Endothelial cell of umbilical vein (primary cell): ENCODE measurements at regions not wholly inside any gene's neighbourhood (a gene's known extent, or its start where the extent isn't known, plus 50 kb on each side); places are given as distances from the start of the nearest gene placed in this dataset.

Experiments
- BruUV-seq: library from RNA; stranded (reverse); fragments of 400-500 nt; replicated peaks from 2 replicates; lab custom pipeline; 2021; lab: Mats Ljungman, UMichigan
- CTCF ChIA-PET: fragments of 300-600, 350-600 bp; sonication (Branson Sonifier 250); formaldehyde crosslinking; loops from one replicate; lab custom pipeline; 2021; ENCODE audit warnings: antibody characterized with exemption, inconsistent platforms; lab: Charles Lee
- POLR2A ChIA-PET: fragments of 300-600, 350-600 bp; sonication (Branson Sonifier 250); formaldehyde crosslinking; loops from one replicate; lab custom pipeline; 2021; ENCODE audit warnings: antibody characterized with exemption, inconsistent platforms; lab: Charles Lee
- DNase-seq: peaks from one replicate; pipeline ENCODE4 v3.0.0-alpha.2; 2011; ENCODE audit warnings: low read depth, low spot score
- FAIRE-seq: peaks from 2 replicates; lab custom pipeline; 2011; peaks lifted over from hg19 to GRCh38; lab: Jason Lieb, UNC
- H2AFZ ChIP-seq: 2 replicates; pipeline ENCODE4 v1.6.0; 2012; ENCODE audit warnings: low read depth, low read length, control low read depth, inconsistent platforms
- H3K27ac ChIP-seq: 2 replicates; pipeline ENCODE4 v1.5.1; 2011; ENCODE audit warnings: low read depth, mild to moderate bottlenecking, control low read depth, low read length, moderate library complexity; ENCODE audit not compliant: insufficient read depth
- H3K27me3 ChIP-seq, 2 experiments: 2 replicates each; pipeline versions ENCODE4 v1.6.0 to v1.6.1; 2011; ENCODE audit warnings: low read length in 2 of 2, mixed read lengths in 1 of 2; ENCODE audit not compliant: control insufficient read depth in 2 of 2, insufficient read depth in 2 of 2
- H3K36me3 ChIP-seq, 2 experiments: 2 replicates in 1 of 2; 3 replicates in 1 of 2; pipeline ENCODE4 v1.5.1; 2011; ENCODE audit warnings: low read length in 2 of 2, mild to moderate bottlenecking in 1 of 2, moderate library complexity in 1 of 2; ENCODE audit not compliant: control insufficient read depth in 2 of 2, insufficient read depth in 2 of 2; ENCODE audit errors: extremely low read depth in 1 of 2
- H3K4me1 ChIP-seq: 3 replicates; pipeline ENCODE4 v1.5.1; 2011; ENCODE audit warnings: mild to moderate bottlenecking, low read length; ENCODE audit not compliant: control insufficient read depth, insufficient read depth; ENCODE audit errors: extremely low read depth
- H3K4me2 ChIP-seq: 2 replicates; pipeline ENCODE4 v1.6.1; 2011; ENCODE audit warnings: low read length, control low read depth, mixed read lengths; ENCODE audit not compliant: insufficient read depth
- H3K4me3 ChIP-seq, 3 experiments: fragments of 200-600 bp in 1 of 3; sonication (generic), shearing (Covaris generic) in 1 of 3; replicated peaks in 1 of 3; 2 replicates each; pipeline ENCODE4 v1.5.1; 2011 to 2016; ENCODE audit warnings: control low read depth in 3 of 3, low read length in 3 of 3, mild to moderate bottlenecking in 2 of 3, inconsistent platforms in 1 of 3, low read depth in 1 of 3, moderate library complexity in 1 of 3; ENCODE audit not compliant: insufficient read depth in 1 of 3
- H3K79me2 ChIP-seq: 2 replicates; pipeline ENCODE4 v1.6.0; 2012; ENCODE audit warnings: low read length, inconsistent platforms; ENCODE audit not compliant: control insufficient read depth, insufficient read depth
- H3K9ac ChIP-seq: replicated peaks from 2 replicates; pipeline ENCODE3; 2011; ENCODE audit warnings: low read length, control low read depth; ENCODE audit not compliant: insufficient read depth; ENCODE audit errors: extremely low read depth
- H3K9me1 ChIP-seq: replicated peaks from 3 replicates; pipeline ENCODE4 v1.6.0; 2011; ENCODE audit warnings: mild to moderate bottlenecking, low read length; ENCODE audit not compliant: control insufficient read depth, insufficient read depth; ENCODE audit errors: extremely low read depth
- H3K9me3 ChIP-seq: replicated peaks from 2 replicates; pipeline ENCODE4 v1.5.1; 2012; ENCODE audit warnings: low read length, inconsistent platforms; ENCODE audit not compliant: control insufficient read depth, insufficient read depth
- H4K20me1 ChIP-seq: replicated peaks from 2 replicates; pipeline ENCODE3; 2011; ENCODE audit warnings: mild to moderate bottlenecking, low read length; ENCODE audit not compliant: control insufficient read depth, insufficient read depth; ENCODE audit errors: extremely low read depth
- CTCF ChIP-seq, 2 donors: IDR thresholded peaks; 1 replicate in 1 of 2; 2 replicates in 1 of 2; pipeline ENCODE4 v1.5.1; 2011; ENCODE audit warnings: low read length in 2 of 2, mild to moderate bottlenecking in 2 of 2, moderate library complexity in 2 of 2, control low read depth in 1 of 2, inconsistent platforms in 1 of 2, low read depth in 1 of 2; ENCODE audit not compliant: insufficient read depth in 1 of 2; ENCODE audit errors: extremely low read depth in 1 of 2
- EZH2 ChIP-seq: IDR thresholded peaks from 2 replicates; pipeline ENCODE4 v1.6.1; 2012; ENCODE audit warnings: borderline replicate concordance, low read depth, mild to moderate bottlenecking, moderate library complexity, low read length, inconsistent platforms; ENCODE audit not compliant: severe bottlenecking
- FOS ChIP-seq: IDR thresholded peaks from 2 replicates; pipeline ENCODE4 v1.6.1; 2011; ENCODE audit warnings: mild to moderate bottlenecking, low read length, moderate library complexity, borderline replicate concordance; ENCODE audit not compliant: insufficient read depth
- GATA2 ChIP-seq: IDR thresholded peaks from 2 replicates; pipeline ENCODE4 v1.7.0; 2011; ENCODE audit warnings: low read depth, mild to moderate bottlenecking, moderate library complexity, mixed read lengths, low read length; ENCODE audit not compliant: insufficient read length, insufficient read depth
- JUN ChIP-seq: IDR thresholded peaks from 2 replicates; pipeline ENCODE4 v1.6.1; 2011; ENCODE audit warnings: borderline replicate concordance, low read depth; ENCODE audit not compliant: insufficient read length, insufficient read depth
- MAX ChIP-seq: IDR thresholded peaks from 2 replicates; pipeline ENCODE4 v1.6.1; 2011; ENCODE audit not compliant: insufficient read depth, insufficient read length
- MYC ChIP-seq: IDR thresholded peaks from one replicate; pipeline ENCODE4 v1.6.1; 2011; ENCODE audit warnings: mild to moderate bottlenecking, low read depth, low read length
- POLR2A ChIP-seq: IDR thresholded peaks from 2 replicates; pipeline ENCODE4 v1.6.1; 2012; ENCODE audit warnings: low read depth, mild to moderate bottlenecking, control low read depth, low read length
- POLR2AphosphoS5 ChIP-seq: IDR thresholded peaks from 2 replicates; pipeline ENCODE4 v1.6.1; 2012; ENCODE audit warnings: low read depth, mild to moderate bottlenecking, control low read depth, low read length, moderate library complexity; ENCODE audit not compliant: insufficient read depth
- dilution Hi-C: fragments of 300-500 bp; cut with MboI; formaldehyde crosslinking; loops from one replicate; pipeline ENCODE4 v1.15.0; 2019; ENCODE audit warnings: low sequenced_read_pairs; ENCODE audit not compliant: extremely low pct_ligation_motif_present
- intact Hi-C: fragments of 100-400 bp; cut with micrococcal nuclease; formaldehyde crosslinking; loops from one replicate; pipeline ENCODE4 v1.10.0; 2022

- ChIA-PET CTCF (no interaction called here), POLR2A (no interaction called here)
- Histone ChIP-seq H3K79me2 (no peaks in the 10 kb centered on the region), H3K4me2 (no peak overlapping the region), H3K4me3 (no peak overlapping the region), H4K20me1 (no peaks in the 10 kb centered on the region), H3K27me3 (no peaks in the 10 kb centered on the region), H2AFZ (no peak overlapping the region), H3K9me1 (no peaks in the 10 kb centered on the region), H3K4me1 (no peaks in the 10 kb centered on the region), H3K36me3 (no peaks in the 10 kb centered on the region), H3K27ac (no peak overlapping the region), H3K9ac (no peak overlapping the region), H3K9me3 (no peaks in the 10 kb centered on the region)
- BruUV-seq: no TSS peak
- TF ChIP-seq MAX: no peak
- TF ChIP-seq MYC: no peak
- TF ChIP-seq GATA2: no peak
- no peak for TF ChIP-seq JUN
- TF ChIP-seq POLR2AphosphoS5: no peak
- no peak for TF ChIP-seq CTCF (IDR thresholded peaks at IDR 0.05; ENCODE audit: extremely low read depth in 1 of 2, insufficient read depth in 1 of 2, low read depth in 1 of 2, low read length in 2 of 2)
- TF ChIP-seq EZH2: no peak
- TF ChIP-seq FOS: no peak
- no peak for TF ChIP-seq POLR2A
- intact Hi-C loops: no loop called here
- dilution Hi-C loops: no loop called here
- FAIRE-seq (no peak), DNase-seq (no peak)
These were observed 999.8 kb upstream of the GYPC start for GRCh38 chr2:125656190-125656589.
